SH-SY5Y (cell line): ENCODE measurements at regions not wholly inside any gene's neighbourhood (a gene's known extent, or its start where the extent isn't known, plus 50 kb on each side); places are given as distances from the start of the nearest gene placed in this dataset.

Experiments used
- GATA2 ChIP-seq: IDR thresholded peaks from 2 replicates; pipeline ENCODE4 v1.6.1; 2011; ENCODE audit warnings: mild to moderate bottlenecking, low read depth, low read length
- GATA3 ChIP-seq: IDR thresholded peaks from 2 replicates; pipeline ENCODE4 v1.6.1; 2011; ENCODE audit warnings: low read depth, mild to moderate bottlenecking, low read length, moderate library complexity

DNA sequence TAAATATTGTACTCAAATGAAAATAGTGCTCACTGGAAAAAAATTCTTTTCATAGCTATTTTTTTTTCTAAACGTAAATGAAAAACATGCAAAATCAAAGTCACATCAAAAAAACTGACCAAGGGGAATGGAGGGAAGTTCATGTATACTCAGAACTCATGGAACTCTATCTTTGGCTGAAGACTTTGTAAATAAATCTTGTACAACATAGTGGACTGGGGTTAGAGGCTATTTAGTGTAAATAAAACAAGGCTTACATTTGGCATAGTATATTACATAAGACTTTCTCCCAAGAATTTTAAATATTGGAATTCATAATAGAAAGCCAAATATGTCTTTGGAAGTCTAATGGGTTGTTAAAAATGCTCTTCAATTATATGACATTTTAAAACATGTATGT, 59.8 kb upstream of the PDE5A start:
- no peak for TF ChIP-seq GATA2
- no peak for TF ChIP-seq GATA3
